Common myeloid progenitor, CD34-positive (primary cell): ENCODE measurements at regions not wholly inside any gene's neighbourhood (a gene's known extent, or its start where the extent isn't known, plus 50 kb on each side); places are given as distances from the start of the nearest gene placed in this dataset.

ENCODE experiments used
- CTCF ChIA-PET: fragments of 350-600 bp; sonication (Branson Sonifier 250); formaldehyde crosslinking; loops from one replicate; lab custom pipeline; 2021; ENCODE audit warnings: antibody characterized with exemption; lab: Charles Lee
- POLR2A ChIA-PET: fragments of 350-600 bp; sonication (Branson Sonifier 250); formaldehyde crosslinking; loops from one replicate; lab custom pipeline; 2021; ENCODE audit warnings: antibody characterized with exemption; lab: Charles Lee
- DNase-seq, 3 donors: peaks; one replicate each; pipeline versions ENCODE4 v3.0.0 to v3.0.0-alpha.2; 2013
- H3K27ac ChIP-seq, 2 experiments: 1 replicate in 1 of 2; 2 replicates in 1 of 2; pipeline ENCODE4 v1.7.0; 2013; ENCODE audit warnings: inconsistent platforms in 2 of 2, low read length in 2 of 2, mild to moderate bottlenecking in 2 of 2, low read depth in 1 of 2, moderate library complexity in 1 of 2; ENCODE audit not compliant: severe bottlenecking in 2 of 2, insufficient read depth in 1 of 2, poor library complexity in 1 of 2
- H3K27me3 ChIP-seq, 5 experiments: replicated peaks in 2 of 5; 1 replicate in 3 of 5; 2 replicates in 2 of 5; pipeline versions ENCODE4 v1.6.1 to v1.7.0; 2013; ENCODE audit warnings: low read length in 4 of 5, mild to moderate bottlenecking in 2 of 5, moderate library complexity in 2 of 5, inconsistent platforms in 1 of 5; ENCODE audit not compliant: insufficient read depth in 5 of 5, control insufficient read depth in 4 of 5
- H3K36me3 ChIP-seq, 4 experiments: 1 replicate in 2 of 4; 2 replicates in 2 of 4; pipeline versions ENCODE4 v1.6.1 to v1.7.0; 2013; ENCODE audit warnings: low read length in 3 of 4, control low read depth in 1 of 4, mild to moderate bottlenecking in 1 of 4; ENCODE audit not compliant: control insufficient read depth in 4 of 4, insufficient read depth in 4 of 4
- H3K4me1 ChIP-seq, 4 experiments: 1 replicate in 3 of 4; 2 replicates in 1 of 4; pipeline versions ENCODE4 v1.6.1 to v1.7.1; 2013; ENCODE audit warnings: low read length in 3 of 4, mild to moderate bottlenecking in 3 of 4, control low read depth in 1 of 4, inconsistent platforms in 1 of 4, moderate library complexity in 1 of 4; ENCODE audit not compliant: control insufficient read depth in 4 of 4, insufficient read depth in 4 of 4; ENCODE audit errors: control extremely low read depth in 1 of 4
- H3K4me3 ChIP-seq, 7 experiments: 1 replicate in 4 of 7; 2 replicates in 3 of 7; pipeline versions ENCODE4 v1.5.1 to v1.7.0; 2013; ENCODE audit warnings: mild to moderate bottlenecking in 7 of 7, low read length in 6 of 7, moderate library complexity in 6 of 7, inconsistent platforms in 2 of 7, low read depth in 2 of 7, control low read depth in 1 of 7; ENCODE audit not compliant: insufficient read depth in 4 of 7, control insufficient read depth in 1 of 7; ENCODE audit errors: extremely low read depth in 1 of 7
- H3K9me3 ChIP-seq, 5 experiments: 1 replicate in 4 of 5; 2 replicates in 1 of 5; pipeline versions ENCODE4 v1.6.1 to v1.7.1; 2013; ENCODE audit warnings: low read length in 4 of 5, mild to moderate bottlenecking in 2 of 5, inconsistent platforms in 1 of 5, low read depth in 1 of 5, moderate library complexity in 1 of 5; ENCODE audit not compliant: control insufficient read depth in 4 of 5, insufficient read depth in 2 of 5; ENCODE audit errors: control extremely low read depth in 1 of 5
- WGBS: methylation state at CpG from one replicate; pipeline ENCODE4 v1.1.5; 2013; ENCODE audit not compliant: insufficient coverage; 5-methylcytosine and 5-hydroxymethylcytosine counted together

DNA sequence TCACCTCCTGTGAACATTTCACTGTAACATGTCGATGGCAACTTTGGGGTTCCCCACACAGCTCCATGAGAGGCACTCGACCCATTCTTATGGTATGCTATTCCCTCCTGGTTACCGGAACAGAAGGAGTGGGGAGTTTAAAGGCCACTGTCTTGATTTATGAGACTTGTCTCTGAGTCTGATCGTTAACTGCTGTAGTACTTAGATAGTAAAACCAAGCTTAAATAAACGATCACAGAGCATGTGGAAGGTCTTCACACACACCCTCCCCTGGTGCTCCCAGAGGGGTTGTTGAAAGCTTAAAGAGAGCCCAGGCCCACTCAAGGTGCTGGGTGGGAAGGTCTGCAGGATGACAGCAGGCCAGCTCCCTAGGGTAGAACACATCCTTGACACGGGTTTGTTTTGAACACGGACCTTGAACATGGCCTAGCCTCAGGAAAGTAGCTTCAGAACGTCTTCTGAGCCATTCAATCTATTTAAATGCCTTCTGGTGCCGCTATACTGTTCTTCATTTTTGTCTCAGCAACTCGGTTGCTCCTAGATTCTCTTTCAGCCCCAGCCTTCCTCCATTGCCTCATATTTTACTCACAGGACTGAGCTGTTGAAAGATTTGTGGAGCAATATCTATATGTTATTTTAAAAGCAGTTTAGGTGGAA, 335.3 kb downstream of the FGFR2 start:
- WGBS: 97% methylated on average over 6 of the region's 10 CpGs
- H3K27me3 ChIP-seq: peaks cover 0 to 8% (median 0%) of the 10 kb centered on the region in 5 experiments
- no peak for DNase-seq
- ChIA-PET CTCF (no interaction called here), POLR2A (no interaction called here)
- no peaks in the 10 kb centered on the region for H3K36me3 ChIP-seq
- H3K9me3 ChIP-seq: peaks cover 0 to 3% (median 0%) of the 10 kb centered on the region in 5 experiments
- H3K4me3 ChIP-seq: no peak overlapping the region
- no peak overlapping the region for H3K27ac ChIP-seq
- no peaks in the 10 kb centered on the region for H3K4me1 ChIP-seq

DNA sequence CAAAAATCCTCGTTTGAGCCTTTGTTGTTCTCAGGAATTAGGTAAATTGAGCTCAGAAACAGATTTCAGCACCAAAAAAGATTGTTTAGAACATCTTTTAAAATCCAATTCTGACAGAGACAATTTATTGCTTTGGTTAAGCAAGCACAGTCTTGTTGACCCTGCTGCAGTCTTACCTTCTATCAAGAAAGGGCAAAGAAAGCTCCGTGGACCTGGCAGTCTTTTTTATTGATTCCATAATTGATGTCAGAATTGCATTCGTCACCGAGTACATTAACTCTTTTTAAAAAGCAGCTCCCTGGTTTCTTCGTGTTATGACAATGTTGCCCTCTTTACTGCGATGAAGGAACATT, 334.8 kb downstream of the FGFR2 start:
- Histone ChIP-seq H3K4me1 (no peaks in the 10 kb centered on the region), H3K27ac (no peak overlapping the region), H3K36me3 (no peaks in the 10 kb centered on the region), H3K9me3 (no peaks in the 10 kb centered on the region), H3K4me3 (no peak overlapping the region), H3K27me3 (peaks cover 0 to 8% (median 0%) of the 10 kb centered on the region in 5 experiments)
- POLR2A ChIA-PET: no interaction called here
- CTCF ChIA-PET: no interaction called here
- WGBS: 92% methylated on average over 5 of the region's 6 CpGs
- no peak for DNase-seq

DNA sequence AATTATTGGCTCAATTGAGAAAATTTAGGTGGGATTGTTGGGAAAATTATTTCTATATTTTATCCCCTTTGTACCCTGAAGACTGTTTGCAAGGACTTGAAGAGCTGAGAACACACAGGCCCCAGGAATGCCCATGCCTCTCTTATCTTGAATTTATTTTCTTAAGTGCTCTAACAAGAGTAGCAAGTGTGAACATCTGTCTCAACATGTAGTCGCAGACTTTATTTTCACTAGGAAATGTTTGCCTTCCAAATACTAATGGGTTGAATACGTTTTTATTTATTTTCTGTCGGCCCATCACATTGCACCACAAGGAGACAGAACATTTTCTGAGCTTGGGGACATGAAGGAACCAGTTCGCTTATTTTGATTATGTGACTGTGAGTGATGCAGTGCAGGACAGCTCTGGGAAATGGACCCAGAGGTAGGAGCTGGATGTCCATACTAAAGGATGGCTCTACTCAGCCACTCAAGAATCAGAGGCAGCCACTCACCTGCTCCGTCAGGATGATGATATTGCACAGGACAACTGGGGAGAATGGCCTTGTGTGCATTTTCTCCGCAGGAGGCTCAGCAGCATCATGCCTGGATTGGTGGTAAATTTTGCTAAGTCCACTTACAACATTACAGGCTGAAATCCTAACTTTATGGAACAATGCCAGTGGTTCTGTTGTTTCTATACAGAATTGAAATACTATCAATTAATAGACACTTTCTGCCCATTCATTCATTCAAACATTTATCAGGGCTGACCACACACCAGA, 332.7 kb downstream of the FGFR2 start:
- H3K4me3 ChIP-seq: no peak overlapping the region
- no peaks in the 10 kb centered on the region for H3K36me3 ChIP-seq
- peaks cover 0 to 10% (median 0%) of the 10 kb centered on the region in 5 experiments for H3K27me3 ChIP-seq
- no peaks in the 10 kb centered on the region for H3K4me1 ChIP-seq
- DNase-seq: no peak
- ChIA-PET CTCF (no interaction called here), POLR2A (no interaction called here)
- H3K9me3 ChIP-seq: no peaks in the 10 kb centered on the region
- H3K27ac ChIP-seq: no peak overlapping the region
- 84% methylated on average over 4 of the region's 6 CpGs for WGBS

DNA sequence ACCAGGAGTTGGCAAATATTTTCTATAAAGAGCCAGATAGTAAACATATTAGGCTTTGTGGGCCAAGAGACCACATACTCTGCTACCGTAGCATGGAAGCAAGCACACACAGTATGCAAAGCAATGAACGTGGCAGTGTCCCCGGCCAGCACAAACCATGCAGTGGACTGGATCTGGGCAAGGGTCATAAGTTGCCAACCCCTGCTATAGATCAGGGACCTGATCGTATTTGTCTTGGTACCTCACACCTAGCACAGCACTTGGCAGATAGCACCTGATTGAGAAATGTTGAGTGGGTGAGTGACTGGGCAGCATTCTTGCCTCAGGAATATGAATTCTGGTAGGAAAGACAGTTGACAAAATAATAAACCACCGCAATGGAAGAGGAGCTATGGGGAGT, 331.9 kb downstream of the FGFR2 start:
- Histone ChIP-seq H3K27ac (no peak overlapping the region), H3K4me3 (no peak overlapping the region), H3K36me3 (no peaks in the 10 kb centered on the region), H3K9me3 (no peaks in the 10 kb centered on the region), H3K27me3 (peaks cover 0 to 14% (median 0%) of the 10 kb centered on the region in 5 experiments), H3K4me1 (no peaks in the 10 kb centered on the region)
- DNase-seq: no peak
- CTCF ChIA-PET: no interaction called here
- WGBS: 100% methylated on average over 1 of the region's 5 CpGs
- POLR2A ChIA-PET: no interaction called here

DNA sequence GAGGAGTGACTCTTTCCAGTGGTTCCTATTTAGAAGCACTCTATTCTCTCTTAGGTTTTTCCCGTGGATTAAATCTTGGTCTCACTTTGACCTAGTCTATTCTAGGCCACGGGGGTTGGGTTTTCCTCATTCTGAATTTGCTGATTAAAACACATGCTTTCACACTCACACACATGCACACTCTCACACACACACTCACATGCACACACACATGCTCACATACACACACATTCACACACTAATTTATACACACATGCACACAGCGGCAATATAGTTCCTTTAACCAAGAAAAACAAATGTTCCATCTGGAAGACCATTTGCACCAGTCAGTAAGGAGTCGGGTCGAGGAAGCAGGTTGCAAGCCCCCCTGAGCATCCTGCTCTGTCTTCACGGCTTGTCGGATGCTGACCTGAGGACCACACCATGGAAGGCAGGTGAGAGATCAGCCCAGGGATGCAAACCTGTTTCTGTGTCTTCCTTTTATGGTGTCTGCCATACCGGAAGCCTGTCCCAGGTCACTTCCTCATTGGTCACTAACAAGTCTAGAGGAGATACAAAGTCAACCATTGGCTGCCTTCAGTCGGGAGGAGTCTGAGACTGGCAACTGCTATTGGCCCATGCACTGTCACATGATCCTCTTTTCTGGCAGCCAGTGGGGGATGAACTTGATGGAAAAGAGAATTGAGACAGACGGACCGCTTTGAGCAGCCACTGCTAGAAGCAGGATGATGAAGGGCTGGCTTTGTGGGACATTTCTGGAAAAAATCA, 330.8 kb downstream of the FGFR2 start:
- no peaks in the 10 kb centered on the region for H3K4me1 ChIP-seq
- H3K9me3 ChIP-seq: no peaks in the 10 kb centered on the region
- H3K27ac ChIP-seq: no peak overlapping the region
- H3K27me3 ChIP-seq: peaks cover 0 to 16% (median 2%) of the 10 kb centered on the region in 5 experiments
- DNase-seq: no peak
- 94% methylated on average over 11 of the region's 11 CpGs for WGBS
- CTCF ChIA-PET: no interaction called here
- H3K36me3 ChIP-seq: no peaks in the 10 kb centered on the region
- POLR2A ChIA-PET: no interaction called here
- no peak overlapping the region for H3K4me3 ChIP-seq

DNA sequence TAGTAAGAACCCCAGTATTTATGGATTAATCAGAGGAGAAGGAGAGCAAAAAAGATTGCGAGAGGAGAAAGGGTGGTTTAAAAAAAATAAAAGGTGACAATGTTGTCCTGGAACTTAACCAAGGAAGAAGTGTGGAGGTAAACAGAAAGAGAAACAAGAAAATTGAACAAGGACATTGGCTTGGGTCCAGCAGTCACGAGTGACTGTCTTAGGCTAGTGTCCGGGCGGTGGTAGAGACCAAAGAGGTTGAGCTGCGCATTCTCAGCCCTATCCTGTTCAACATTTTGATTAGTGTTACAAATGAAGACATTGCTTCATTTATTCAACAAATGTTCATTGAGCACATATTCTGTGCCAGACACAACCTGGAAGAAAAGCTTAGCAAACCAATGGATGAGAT, 329.9 kb downstream of the FGFR2 start:
- ChIA-PET CTCF (no interaction called here), POLR2A (interaction anchor here (0.6 kb wide), 1 partner anchor 29 kb away, joined by 3 read pairs; no protein-coding TSS in a partner anchor)
- no peak overlapping the region for H3K27ac ChIP-seq
- no peak overlapping the region for H3K4me3 ChIP-seq
- H3K4me1 ChIP-seq: no peaks in the 10 kb centered on the region
- H3K9me3 ChIP-seq: no peaks in the 10 kb centered on the region
- 95% methylated on average over 3 of the region's 5 CpGs for WGBS
- H3K36me3 ChIP-seq: no peaks in the 10 kb centered on the region
- peak in 1 of 3 donors; percentile 7 for DNase-seq
- H3K27me3 ChIP-seq: peaks cover 0 to 16% (median 3%) of the 10 kb centered on the region in 5 experiments
